GM23248 (cell line): ENCODE measurements at regions not wholly inside any gene's neighbourhood (a gene's known extent, or its start where the extent isn't known, plus 50 kb on each side); places are given as distances from the start of the nearest gene placed in this dataset.

Experiments
- EZH2 ChIP-seq: fragments of 200-600 bp; sonication (generic); IDR thresholded peaks from 2 replicates; pipeline ENCODE4 v1.6.1; 2018; ENCODE audit warnings: antibody characterized with exemption, mild to moderate bottlenecking; ENCODE audit not compliant: insufficient read depth, poor library complexity, severe bottlenecking
- EZH2phosphoT487 ChIP-seq: fragments of 200-600 bp; sonication (generic); IDR thresholded peaks from 2 replicates; pipeline ENCODE4 v1.6.1; 2018; ENCODE audit warnings: antibody characterized with exemption, moderate library complexity, mild to moderate bottlenecking, low read depth; ENCODE audit not compliant: insufficient read depth

- TF ChIP-seq EZH2phosphoT487 (no peak), EZH2 (no peak)
Measured at GRCh38 chr2:239790313-239790712, 234.8 kb downstream of the NDUFA10 start.
